Upper lobe of right lung (tissue), 1 donor: ENCODE measurements at regions not wholly inside any gene's neighbourhood (a gene's known extent, or its start where the extent isn't known, plus 50 kb on each side); places are given as distances from the start of the nearest gene placed in this dataset.

Experiments
- ATAC-seq: fragments of 200-7000 bp; cut with Tn5 transposase; one replicate; pipeline ENCODE4 v1.9.1; 2020; ENCODE audit warnings: mild to moderate bottlenecking, moderate library complexity
- DNase-seq: peaks from one replicate; pipeline ENCODE4 v3.0.0-alpha.2; 2020
- H3K27ac ChIP-seq: fragments of 200-600 bp; one replicate; pipeline ENCODE4 v1.8.0; 2022
- H3K27me3 ChIP-seq: fragments of 200-600 bp; one replicate; pipeline ENCODE4 v1.8.0; 2022; ENCODE audit warnings: mild to moderate bottlenecking
- H3K36me3 ChIP-seq: fragments of 200-600 bp; one replicate; pipeline ENCODE4 v1.8.0; 2022
- H3K4me1 ChIP-seq: fragments of 200-600 bp; one replicate; pipeline ENCODE4 v1.8.0; 2022
- H3K4me3 ChIP-seq: fragments of 200-600 bp; one replicate; pipeline ENCODE4 v1.8.0; 2022; ENCODE audit warnings: mild to moderate bottlenecking
- H3K9me3 ChIP-seq: fragments of 200-600 bp; one replicate; pipeline ENCODE4 v1.8.0; 2022
- CTCF ChIP-seq: fragments of 200-600 bp; IDR thresholded peaks from one replicate; pipeline ENCODE4 v1.8.0; 2022; ENCODE audit warnings: antibody characterized with exemption
- intact Hi-C: fragments of 100-400 bp; cut with DNase I; formaldehyde crosslinking; loops from one replicate; pipeline ENCODE4 v1.11.0; 2022
- donor health status: DM: no; HTN: yes; CAD: no; lungs with severe emphysema.

- intact Hi-C loops = no loop called here
These were observed 665.0 kb downstream of the NR2F1-AS1 start for GRCh38 chr5:92916036-92916435.

GRCh38 chr5:92912283-92912682 lies 668.7 kb downstream of the NR2F1-AS1 start:
- H3K4me1 ChIP-seq = no peaks in the 10 kb centered on the region
- no peak for TF ChIP-seq CTCF
- ATAC-seq (no peak), DNase-seq (no peak)
- H3K9me3 ChIP-seq = no peaks in the 10 kb centered on the region
- H3K27ac ChIP-seq = no peak overlapping the region
- H3K36me3 ChIP-seq = no peaks in the 10 kb centered on the region
- no peaks in the 10 kb centered on the region for H3K27me3 ChIP-seq
- intact Hi-C loops = no loop called here
- H3K4me3 ChIP-seq = no peak overlapping the region

More at GRCh38 chr5:92916036-92916435, 665.0 kb downstream of the NR2F1-AS1 start:
- Histone ChIP-seq H3K4me3 (no peak overlapping the region), H3K9me3 (no peaks in the 10 kb centered on the region), H3K4me1 (no peaks in the 10 kb centered on the region), H3K27me3 (no peaks in the 10 kb centered on the region), H3K27ac (no peak overlapping the region), H3K36me3 (no peaks in the 10 kb centered on the region)
- ATAC-seq = no peak
- no peak for DNase-seq
- peak; percentile 19 for TF ChIP-seq CTCF

- TF ChIP-seq CTCF = no peak
These were observed 669.2 kb downstream of the NR2F1-AS1 start for GRCh38 chr5:92911851-92912250.

GRCh38 chr5:92911293-92911692 lies 669.7 kb downstream of the NR2F1-AS1 start:
- Histone ChIP-seq H3K27me3 (no peaks in the 10 kb centered on the region), H3K4me1 (no peaks in the 10 kb centered on the region), H3K27ac (no peak overlapping the region), H3K36me3 (no peaks in the 10 kb centered on the region), H3K9me3 (no peaks in the 10 kb centered on the region), H3K4me3 (no peak overlapping the region)
- no peak for ATAC-seq
- TF ChIP-seq CTCF = no peak
- intact Hi-C loops = no loop called here
- no peak for DNase-seq

More at GRCh38 chr5:92911851-92912250, 669.2 kb downstream of the NR2F1-AS1 start:
- H3K36me3 ChIP-seq = no peaks in the 10 kb centered on the region
- no peak overlapping the region for H3K27ac ChIP-seq
- no peak overlapping the region for H3K4me3 ChIP-seq
- intact Hi-C loops = no loop called here
- H3K27me3 ChIP-seq = no peaks in the 10 kb centered on the region
- ATAC-seq (no peak), DNase-seq (no peak)
- no peaks in the 10 kb centered on the region for H3K9me3 ChIP-seq
- no peaks in the 10 kb centered on the region for H3K4me1 ChIP-seq

GRCh38 chr5:92909602-92909962 lies 671.4 kb downstream of the NR2F1-AS1 start:
- ATAC-seq (no peak), DNase-seq (no peak)
- intact Hi-C loops = no loop called here

More at GRCh38 chr5:92909602-92909962, 671.4 kb downstream of the NR2F1-AS1 start:
- Histone ChIP-seq H3K27ac (no peak overlapping the region), H3K36me3 (no peaks in the 10 kb centered on the region), H3K27me3 (no peaks in the 10 kb centered on the region), H3K4me1 (no peaks in the 10 kb centered on the region), H3K9me3 (no peaks in the 10 kb centered on the region), H3K4me3 (no peak overlapping the region)
- peak; percentile 34 for TF ChIP-seq CTCF
